Right kidney (tissue), 1 donor: ENCODE measurements at regions not wholly inside any gene's neighbourhood (a gene's known extent, or its start where the extent isn't known, plus 50 kb on each side); places are given as distances from the start of the nearest gene placed in this dataset.
A peak's percentile ranks its signal among the peaks of the same experiment; 100 is the strongest.
"Not testable (repeated sequence)": the region's sequence is repeated elsewhere in the genome, so short reads cannot be mapped to it uniquely, and the experiment has no call there.

Experiments used
- DNase-seq: peaks from one replicate; pipeline ENCODE4 v3.0.0-alpha.2; 2016

DNA sequence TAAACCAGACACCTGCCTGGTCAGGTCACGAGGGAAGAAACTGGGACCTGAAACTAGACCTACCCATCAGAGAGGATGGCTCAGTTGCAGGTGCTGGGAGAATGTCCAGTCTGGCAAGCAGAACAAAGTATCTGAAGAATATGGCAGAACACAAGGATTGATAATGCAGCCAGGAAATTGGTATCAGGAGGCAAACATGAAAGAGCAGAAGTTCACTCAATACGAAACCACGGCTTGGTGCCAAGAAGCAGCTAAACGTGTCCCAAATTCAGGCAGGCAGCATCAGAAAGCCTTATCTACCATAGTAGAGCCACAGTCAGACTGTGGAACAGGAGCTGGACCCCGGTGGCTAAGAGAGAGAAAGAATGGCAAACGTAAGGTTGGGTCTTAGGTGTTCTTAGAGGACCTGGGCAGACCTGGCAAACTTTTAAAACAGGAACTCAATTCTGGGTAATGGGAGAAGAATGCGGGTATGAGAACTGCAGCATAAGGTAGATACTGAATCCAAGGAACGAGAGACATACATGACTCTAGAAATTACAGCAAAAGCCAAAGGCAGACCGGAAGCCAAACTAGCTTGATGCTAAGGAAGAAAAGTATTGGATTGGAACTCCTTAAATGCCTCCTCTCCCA is 169.0 kb upstream of the NECTIN3 start:
- DNase-seq: no peak

DNA sequence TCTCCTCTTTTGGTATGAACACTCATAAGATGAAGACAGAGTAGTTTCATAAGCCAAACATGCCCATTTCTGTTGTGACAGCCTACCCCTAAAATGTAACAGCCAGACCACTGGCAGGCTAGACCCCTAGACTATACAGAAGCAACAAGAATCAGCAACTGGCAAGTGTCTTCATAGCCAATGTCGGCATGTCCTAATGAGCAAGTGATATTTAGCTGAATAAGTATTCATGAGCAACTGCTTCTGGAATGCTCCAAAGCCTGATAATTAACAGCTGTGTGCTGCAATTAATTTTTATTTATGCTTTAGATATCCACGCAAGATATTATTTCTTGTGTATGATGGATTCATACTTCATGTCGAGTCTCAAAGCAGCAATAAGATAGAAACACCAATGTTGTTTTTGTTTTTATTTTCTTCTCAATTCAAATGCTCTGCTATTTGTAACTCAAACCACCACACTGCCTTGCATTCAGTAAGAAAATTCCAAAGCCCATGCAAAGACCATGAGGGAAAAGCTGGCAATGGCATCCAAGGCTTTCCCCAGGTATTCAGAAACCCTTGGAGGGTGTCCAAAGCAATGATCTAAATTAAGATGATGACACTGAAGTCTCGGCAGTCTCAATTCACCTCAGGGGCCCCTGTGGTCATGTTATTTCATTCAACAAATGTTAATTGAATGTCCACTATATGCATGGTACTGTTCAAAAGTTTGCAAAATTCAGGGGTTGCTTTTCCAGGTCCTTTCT is 167.7 kb upstream of the NECTIN3 start:
- DNase-seq: no peak

DNA sequence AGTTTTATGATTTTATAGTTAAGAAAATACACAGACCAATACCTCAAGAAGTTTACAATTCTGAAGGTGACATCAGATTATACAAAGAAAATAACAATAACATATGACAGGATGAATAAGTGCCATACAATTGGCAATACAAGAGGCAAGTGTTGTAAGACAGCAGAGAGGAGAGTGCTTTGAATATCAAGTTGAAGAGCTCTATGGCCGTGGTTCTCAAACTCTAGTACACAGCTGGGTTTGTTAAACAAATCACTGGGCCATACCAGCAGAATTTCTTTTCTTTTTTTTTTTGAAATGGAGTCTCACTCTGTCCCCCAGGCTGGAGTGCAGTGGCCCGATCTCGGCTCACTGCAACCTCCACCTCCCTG is 167.1 kb upstream of the NECTIN3 start:
- no peak for DNase-seq

DNA sequence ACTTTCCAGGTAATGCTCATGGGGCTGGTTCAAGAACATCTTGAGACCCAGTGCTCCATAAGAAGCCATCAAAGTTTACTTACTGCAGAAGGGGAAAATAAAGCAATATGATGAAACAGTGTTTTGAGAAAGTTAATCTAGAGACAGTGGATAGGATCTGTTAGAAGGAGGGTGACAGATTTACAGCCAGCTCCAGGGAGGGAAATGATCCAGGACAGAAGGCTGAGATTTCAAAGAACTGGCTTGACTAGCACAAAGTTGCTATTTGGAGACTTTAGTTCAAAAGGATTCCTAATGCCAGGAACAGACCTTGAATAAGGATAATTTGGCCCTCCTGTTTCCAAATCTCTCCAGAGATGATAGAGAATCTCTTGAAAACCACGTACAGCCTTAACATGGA is 166.5 kb upstream of the NECTIN3 start:
- peak; percentile 33 for DNase-seq

DNA sequence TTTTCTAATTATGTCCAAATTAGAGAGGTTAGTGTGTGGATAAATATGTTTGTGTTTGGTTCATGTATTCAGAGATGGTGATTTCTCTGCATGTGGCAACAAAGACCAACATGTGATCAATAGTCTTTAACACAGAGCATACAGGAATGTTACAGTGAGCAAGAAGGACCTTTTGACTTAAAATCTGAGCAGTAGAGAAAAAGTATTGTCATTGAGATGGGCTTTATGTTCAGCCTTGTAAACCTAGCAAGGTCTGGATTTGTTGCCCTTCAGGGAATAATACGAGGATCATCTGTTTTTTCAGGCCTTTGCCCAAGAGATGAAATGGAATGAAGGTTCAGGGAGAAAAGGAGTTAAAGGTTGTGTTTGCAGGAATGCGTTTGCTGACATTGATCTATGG is 161.8 kb upstream of the NECTIN3 start:
- no peak for DNase-seq

DNA sequence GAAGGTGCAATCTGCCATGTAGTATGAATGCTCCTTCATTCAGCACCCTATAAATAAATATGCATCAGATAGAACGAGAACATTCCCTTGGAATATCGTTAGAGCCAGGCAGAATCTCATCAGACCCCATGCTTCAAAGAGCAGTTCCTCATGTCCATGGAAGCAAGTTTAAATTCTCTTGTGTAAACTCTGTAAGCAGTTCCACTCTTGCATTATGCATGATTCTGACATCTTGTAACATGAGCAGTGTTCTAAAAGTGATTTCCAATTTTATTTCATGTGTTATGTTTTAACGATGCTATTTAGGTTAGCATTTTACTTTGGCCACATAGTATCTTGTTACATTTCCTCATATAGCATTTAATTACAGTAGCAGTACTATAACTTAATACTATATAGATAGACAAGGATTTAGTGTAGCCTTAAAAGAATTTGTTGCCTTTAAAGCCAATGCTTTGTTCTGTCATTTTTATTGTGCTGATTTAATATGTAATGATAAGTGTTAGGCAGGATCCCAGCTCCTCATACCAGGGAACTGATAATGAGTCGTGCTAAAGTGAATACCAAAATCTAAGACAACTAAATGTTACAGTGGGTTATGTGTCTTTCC is 161.2 kb upstream of the NECTIN3 start:
- no peak for DNase-seq

DNA sequence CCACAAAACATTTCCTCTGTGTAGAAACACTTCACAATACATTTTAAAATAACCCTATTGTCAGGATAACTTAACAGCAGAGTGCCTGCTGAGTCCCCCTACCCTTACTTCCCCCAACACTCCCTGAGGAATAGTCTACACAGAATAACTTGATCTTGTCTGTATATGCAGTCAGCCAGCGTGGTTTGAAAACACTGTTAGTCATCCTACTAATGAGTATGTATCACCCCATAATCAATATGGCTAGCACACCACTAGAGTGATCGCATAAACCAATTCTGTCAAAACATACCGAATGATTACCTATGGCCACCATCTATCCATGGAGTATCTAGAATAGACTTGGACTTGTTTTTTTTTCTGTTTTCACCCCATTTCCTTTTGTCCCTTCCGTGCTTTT is 152.7 kb upstream of the NECTIN3 start:
- no peak for DNase-seq

DNA sequence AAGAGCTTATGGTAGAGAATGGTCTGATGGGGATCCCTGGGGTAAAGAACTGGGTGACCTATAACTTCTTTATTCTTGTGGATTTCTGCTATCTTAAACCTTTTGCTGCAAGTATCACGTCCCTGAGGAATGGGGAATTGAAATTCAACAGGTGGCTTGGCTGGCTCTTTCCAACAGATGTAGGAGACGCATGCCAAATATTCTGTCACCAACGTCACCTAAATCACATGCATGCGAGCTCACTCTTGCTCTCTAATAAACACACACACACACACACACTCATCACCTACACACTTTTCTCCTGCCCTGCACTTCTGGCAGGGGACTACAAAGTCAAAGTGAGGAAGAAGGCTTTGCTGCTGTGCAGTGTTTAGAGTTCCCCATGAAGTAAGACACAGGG is 145.8 kb upstream of the NECTIN3 start:
- no peak for DNase-seq

DNA sequence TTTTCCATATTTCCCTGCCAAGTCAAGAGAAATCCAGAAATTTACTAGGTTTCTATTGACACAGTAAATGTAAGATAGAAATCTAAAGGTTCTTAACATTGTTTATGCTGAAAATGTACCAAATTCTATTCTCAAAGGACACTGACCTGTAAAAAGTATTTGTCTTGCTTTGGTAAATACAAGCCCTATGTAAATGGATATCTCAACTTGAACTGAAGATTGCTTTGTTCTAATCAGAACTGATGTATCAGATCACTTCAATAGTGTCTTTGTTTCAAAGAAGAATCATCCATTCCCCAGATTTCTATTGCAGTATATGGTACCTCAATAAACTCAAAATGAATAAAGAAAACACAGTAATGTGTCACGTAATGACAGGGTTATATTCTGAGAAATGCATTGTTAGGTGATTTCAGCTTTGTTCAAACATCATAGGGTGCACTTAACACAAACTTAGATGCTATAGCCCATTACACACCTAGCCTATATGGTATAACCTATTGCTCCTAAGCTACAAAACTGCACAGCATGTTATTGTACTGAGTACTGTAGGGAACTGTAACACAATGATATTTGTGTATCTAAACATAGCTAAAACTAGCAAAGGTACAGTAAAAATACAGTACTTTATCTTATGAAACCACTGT is 143.5 kb upstream of the NECTIN3 start:
- no peak for DNase-seq

DNA sequence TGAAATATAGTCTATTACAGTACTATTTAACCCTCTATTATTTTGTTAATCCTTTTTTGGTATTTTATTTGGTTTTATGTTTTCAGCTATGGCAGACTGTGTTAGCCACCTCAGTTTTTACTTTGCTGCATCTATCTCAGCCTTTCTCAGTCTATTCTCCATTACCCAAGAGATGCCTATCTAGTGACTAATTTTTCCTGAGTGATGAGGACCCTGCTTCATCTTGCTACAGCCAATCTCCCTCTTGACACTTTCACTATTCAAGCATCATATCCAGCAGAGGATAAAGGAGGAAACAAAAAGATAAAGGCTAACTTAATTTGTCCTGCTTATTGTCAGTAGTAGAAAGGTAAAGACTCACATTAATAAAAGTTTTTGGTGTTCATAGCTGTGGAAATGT is 141.8 kb upstream of the NECTIN3 start:
- no peak for DNase-seq

DNA sequence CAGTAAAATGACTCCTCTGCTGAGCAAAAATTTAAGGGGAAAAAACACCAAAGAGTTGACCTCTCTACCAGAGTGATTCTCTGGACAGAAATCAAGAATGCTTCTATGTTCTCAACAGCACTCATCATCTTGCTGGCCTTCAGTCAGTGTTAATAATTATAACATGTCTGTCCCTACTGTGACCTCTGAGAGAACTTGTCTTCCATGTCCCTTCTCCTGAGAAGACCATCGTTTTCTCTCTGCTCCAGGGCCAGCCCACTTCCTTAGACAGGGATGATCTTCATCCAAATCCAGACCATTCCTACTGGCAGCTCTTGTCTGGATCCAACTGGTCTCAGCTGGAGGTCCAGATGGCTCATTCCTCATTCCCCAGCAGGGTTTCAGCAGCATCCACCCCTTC is 139.0 kb upstream of the NECTIN3 start:
- no peak for DNase-seq

DNA sequence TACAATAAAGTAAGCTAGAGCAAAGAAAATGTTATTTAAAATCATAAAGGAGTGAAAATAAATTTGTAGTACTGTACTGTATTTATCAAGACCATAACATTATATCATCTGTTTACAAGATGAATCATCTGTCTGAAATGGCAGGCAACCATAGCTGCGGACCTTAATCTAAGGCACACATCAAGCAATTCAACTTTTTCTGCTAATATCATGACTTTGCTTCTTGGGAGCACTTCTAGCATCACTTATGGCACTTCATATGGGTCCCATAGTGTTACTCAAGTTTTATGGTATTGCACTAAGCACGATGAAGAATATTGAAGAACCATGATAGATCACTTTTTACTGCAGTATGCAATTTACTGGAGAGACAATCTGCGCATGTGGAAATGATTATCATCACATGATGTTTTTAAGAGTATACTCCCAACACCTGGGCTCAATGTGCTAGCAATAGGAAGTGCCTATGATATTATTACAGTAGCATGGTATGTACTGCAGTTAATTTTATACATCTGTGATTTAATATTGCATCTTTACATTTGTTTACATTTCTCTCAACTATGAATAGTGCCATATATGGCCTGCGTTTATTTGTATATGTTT is 137.7 kb upstream of the NECTIN3 start:
- no peak for DNase-seq

DNA sequence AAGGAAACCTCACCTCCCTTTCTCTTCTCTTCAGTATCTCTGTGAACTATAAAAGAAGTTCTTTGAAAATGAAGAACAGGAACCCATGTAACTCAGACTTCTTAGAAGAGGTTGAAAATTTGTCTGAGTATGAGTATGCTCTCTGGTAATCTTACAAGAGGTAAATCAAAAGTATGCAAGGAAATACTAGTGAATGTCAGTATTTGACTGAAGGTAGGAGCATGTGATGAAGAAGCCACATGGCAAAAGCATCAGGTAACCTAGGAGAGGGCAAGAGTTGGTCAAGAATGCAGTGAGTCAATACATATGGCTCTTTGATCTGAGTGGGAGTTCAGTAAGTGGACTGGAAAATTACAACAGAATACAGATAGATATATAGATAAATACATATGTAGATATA is 133.0 kb upstream of the NECTIN3 start:
- DNase-seq: no peak

DNA sequence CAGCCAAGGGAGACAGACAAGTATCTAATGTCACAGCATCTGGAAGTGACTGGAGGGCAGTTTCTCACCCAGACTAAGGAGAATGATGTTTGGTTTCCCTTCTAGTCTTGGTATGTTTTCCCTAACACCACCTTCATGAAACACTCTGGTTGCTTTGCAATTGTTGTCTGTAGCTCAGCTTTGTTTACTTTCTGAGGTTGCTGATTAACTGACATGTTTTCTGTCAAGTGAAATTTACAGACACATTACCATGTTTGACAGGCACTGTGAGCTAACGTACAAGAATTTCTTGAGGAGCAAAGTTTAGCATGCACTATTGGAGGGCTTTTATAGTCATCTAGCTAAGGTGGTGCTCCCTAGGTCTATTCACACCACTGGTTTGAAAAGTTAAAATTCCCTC is 131.6 kb upstream of the NECTIN3 start:
- no peak for DNase-seq

DNA sequence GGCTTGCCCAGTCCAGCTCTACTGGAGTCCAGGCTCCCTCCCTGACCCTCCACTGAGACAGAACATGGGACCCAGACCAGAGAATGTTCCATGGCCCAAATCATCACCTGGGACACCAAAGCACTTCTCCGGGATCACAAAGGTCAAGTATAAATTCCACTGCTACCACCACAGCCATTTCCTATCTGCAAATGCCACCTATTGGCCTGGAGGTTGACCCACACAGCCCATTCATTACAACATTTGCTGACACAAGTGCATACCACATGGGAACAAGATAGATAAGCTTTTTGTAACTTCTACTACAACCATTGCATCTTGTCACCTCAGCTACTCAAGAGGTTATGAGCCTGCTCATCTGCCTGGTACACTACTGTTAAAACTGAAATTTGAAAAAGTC is 126.8 kb upstream of the NECTIN3 start:
- no peak for DNase-seq

DNA sequence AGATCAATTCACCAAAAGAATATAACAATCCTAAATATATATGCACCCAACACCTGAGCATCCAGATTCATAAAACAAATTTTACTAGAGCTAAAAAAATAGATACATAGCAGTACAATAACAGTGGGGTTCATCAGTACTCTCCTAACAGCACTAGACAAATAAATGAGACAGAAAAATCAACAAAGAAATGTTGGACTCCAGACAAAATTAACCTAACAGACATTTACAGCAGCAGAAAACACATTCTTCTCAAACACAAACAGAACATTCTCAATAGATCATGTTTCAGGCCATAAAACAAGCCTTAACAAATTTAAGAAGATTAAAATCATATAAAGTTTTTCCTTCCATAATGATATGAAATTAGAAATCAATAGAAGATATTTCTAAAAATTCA is 124.8 kb upstream of the NECTIN3 start:
- DNase-seq: no peak

DNA sequence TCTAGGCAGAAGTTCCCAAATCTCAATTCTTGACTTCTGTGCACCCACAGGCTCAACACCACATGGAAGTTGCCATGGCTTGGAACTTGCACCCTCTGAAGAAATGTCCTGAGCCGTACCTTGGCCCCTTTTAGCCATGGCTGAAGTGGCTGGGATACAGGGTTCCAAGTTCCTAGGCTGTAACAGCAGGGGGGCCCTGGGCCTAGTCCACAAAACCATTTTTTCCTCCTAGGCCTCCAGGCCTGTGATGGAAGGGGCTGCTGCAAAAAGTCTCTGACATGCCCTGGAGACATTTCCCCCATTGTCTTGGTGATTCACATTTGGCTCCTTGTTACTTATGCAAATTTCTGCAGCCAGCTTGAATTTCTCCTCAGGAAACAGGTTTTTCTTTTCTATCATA is 122.4 kb upstream of the NECTIN3 start:
- not testable (repeated sequence) for DNase-seq

DNA sequence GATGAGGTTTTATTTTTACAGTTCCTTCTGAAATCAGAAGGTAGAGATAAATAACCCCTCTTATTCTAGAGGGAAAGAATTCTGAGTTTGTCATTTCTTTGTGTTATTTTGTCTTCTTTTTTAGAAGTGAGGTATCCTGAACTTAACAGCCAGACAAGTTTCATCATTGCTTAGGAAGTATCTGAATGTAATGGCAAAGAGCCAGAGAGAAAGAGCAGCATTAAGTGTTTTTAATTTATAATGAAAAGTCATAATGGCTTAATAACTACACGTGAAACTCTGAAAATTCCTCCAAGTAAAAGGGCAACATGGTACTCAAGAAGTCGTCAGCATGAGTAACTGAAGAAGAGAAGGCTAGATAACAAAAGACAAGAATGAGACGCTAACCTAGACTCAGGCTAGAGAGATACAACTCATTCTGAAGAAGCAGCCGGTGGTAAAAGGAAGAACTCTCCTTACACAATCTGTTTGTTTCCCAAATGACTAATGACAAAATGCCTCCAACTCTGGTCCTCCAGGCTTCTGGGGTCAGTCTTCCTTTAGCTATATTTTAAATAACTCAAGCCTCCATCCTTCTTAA is 116.2 kb upstream of the NECTIN3 start:
- DNase-seq: no peak

DNA sequence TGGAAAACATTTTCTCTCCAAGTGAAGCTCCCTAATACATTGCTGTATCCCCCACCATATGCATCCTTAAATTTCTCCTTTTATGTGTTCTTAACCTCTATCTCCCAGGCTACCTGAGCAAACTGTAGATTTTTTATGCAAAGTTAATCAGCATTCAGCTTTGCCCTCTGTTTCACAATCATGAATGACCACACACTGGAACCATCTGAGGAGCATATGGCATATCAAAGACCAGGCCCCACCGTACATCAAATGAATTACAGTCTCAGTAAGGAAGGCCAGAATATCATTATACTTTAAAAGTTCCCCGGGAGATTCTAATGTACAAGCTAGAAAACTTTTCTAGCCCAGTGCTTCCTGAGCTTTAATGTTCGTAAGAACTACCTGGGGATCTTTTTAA is 115.5 kb upstream of the NECTIN3 start:
- no peak for DNase-seq

DNA sequence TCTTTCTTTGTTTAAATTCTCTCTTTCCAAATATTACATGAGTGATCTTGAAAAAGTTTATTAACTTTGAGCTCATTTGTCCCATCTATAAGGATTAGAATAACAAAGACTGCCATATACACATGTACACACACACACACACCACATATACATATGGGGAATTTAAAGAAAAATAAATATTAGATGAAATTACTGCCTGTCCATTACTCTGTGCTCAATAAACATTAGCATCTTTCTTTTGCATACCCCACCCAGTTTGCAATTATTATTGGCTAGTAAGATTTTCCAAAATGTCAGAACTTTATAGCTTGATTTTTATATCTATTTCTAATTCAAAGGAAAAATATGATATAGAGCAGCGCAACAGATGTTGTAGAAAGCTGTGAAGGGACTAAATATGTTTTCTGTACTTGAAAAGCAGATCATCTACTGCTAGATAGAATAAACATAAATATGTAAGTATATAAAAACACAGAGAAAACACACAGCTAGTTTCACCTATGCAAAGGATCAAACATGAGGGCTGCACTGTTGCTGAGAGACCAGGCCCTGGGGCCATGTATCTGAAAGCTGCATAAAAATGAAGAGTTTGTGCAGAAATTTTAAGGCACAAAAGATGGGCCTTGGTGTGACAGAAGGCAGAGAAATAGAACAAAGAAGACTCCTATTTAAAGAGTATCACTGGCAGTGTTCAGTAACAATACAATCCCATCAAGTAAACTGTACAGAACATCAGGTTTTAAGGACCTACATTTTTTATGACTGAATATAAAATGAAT is 114.2 kb upstream of the NECTIN3 start:
- DNase-seq: no peak

DNA sequence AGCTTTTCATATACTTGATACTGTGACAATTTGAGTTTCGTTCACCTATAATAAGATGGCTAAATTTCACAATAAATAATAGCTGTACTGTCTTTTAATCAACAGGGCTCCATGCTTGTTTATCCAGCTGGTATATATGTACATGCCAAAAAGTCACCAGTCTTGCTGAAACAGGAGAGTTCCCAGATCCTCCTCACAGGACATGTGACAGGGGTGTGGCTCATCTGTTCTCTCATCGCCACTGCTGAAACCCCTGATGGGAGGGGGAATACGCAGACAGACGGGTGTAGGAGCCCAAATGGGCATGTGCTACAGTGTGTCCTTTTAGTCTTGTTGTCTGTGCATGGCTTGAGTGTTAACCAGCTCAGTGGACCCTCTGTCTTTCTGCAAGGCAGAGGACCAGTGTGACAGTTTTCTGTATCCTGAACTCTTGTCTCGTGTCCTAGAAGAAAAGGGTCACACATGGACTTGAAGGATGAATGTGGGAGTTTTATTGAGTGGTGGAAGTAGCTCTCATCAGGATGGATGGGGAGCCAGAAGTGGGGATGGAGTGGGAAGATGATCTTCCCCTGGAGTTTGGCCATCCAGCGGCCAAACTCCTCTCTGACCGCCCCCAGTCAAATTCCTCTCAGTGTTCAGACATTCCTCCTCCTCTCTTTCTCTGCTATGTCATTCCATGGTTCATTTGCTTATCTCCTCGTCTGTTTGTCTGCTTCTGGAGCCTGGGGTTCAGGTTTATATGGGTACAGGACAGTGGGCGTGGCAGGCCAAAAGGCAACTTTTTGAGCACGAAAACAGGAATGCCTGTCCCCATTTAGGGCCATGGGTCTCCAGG is 113.1 kb upstream of the NECTIN3 start:
- DNase-seq: no peak
